CD8-positive, alpha-beta memory T cell (primary cell): ENCODE measurements at regions not wholly inside any gene's neighbourhood (a gene's known extent, or its start where the extent isn't known, plus 50 kb on each side); places are given as distances from the start of the nearest gene placed in this dataset.

Experiments used
- CTCF ChIA-PET: fragments of 350-600 bp; sonication (Branson Sonifier 250); formaldehyde crosslinking; loops from one replicate; lab custom pipeline; 2021; ENCODE audit warnings: antibody characterized with exemption; lab: Charles Lee
- POLR2A ChIA-PET: fragments of 350-600 bp; sonication (Branson Sonifier 250); formaldehyde crosslinking; loops from one replicate; lab custom pipeline; 2021; ENCODE audit warnings: antibody characterized with exemption; lab: Charles Lee
- DNase-seq, 5 donors: peaks; one replicate each; pipeline versions ENCODE4 v3.0.0 to v3.0.0-alpha.2; 2020 to 2022; ENCODE audit warnings: mixed read lengths in 1 of 5
- H3K27ac ChIP-seq: one replicate; pipeline ENCODE4 v1.7.0; 2013; ENCODE audit warnings: low read depth, mild to moderate bottlenecking, low read length, moderate library complexity
- H3K27me3 ChIP-seq: 2 replicates; pipeline ENCODE4 v1.7.0; 2013; ENCODE audit warnings: low read length, mild to moderate bottlenecking; ENCODE audit not compliant: insufficient read depth, poor library complexity, severe bottlenecking
- H3K36me3 ChIP-seq: 2 replicates; pipeline ENCODE4 v1.7.0; 2013; ENCODE audit warnings: mild to moderate bottlenecking, low read length, moderate library complexity; ENCODE audit not compliant: insufficient read depth
- H3K4me1 ChIP-seq: 2 replicates; pipeline ENCODE4 v1.7.0; 2013; ENCODE audit warnings: mild to moderate bottlenecking, low read length, moderate library complexity; ENCODE audit not compliant: insufficient read depth
- H3K4me3 ChIP-seq: 2 replicates; pipeline ENCODE4 v1.7.0; 2013; ENCODE audit warnings: mild to moderate bottlenecking, low read length
- H3K9me3 ChIP-seq: 2 replicates; pipeline ENCODE4 v1.7.0; 2013; ENCODE audit warnings: mild to moderate bottlenecking, low read length
- H3K27ac Mint-ChIP-seq, 8 donors: one replicate each; pipeline ENCODE4 v1.8.0; 2020 to 2021; ENCODE audit warnings: mixed read lengths in 8 of 8, mild to moderate bottlenecking in 6 of 8, inconsistent platforms in 3 of 8, moderate library complexity in 3 of 8
- H3K27me3 Mint-ChIP-seq, 2 donors: one replicate each; pipeline ENCODE4 v1.8.0; 2020 to 2021; ENCODE audit warnings: mixed read lengths in 2 of 2, mild to moderate bottlenecking in 1 of 2, moderate library complexity in 1 of 2
- H3K36me3 Mint-ChIP-seq, 3 donors: one replicate each; pipeline ENCODE4 v1.8.0; 2020 to 2021; ENCODE audit warnings: mixed read lengths in 3 of 3, inconsistent platforms in 1 of 3, mild to moderate bottlenecking in 1 of 3
- H3K4me1 Mint-ChIP-seq, 3 donors: one replicate each; pipeline ENCODE4 v1.8.0; 2020 to 2021; ENCODE audit warnings: mixed read lengths in 3 of 3, inconsistent platforms in 1 of 3, mild to moderate bottlenecking in 1 of 3
- H3K4me3 Mint-ChIP-seq, 7 donors: one replicate each; pipeline ENCODE4 v1.8.0; 2020 to 2021; ENCODE audit warnings: mixed read lengths in 7 of 7, mild to moderate bottlenecking in 6 of 7, moderate library complexity in 4 of 7, inconsistent platforms in 2 of 7
- H3K9me3 Mint-ChIP-seq, 5 donors: one replicate each; pipeline ENCODE4 v1.8.0; 2020 to 2022; ENCODE audit warnings: mixed read lengths in 5 of 5, mild to moderate bottlenecking in 3 of 5, moderate library complexity in 2 of 5, inconsistent platforms in 1 of 5

DNA sequence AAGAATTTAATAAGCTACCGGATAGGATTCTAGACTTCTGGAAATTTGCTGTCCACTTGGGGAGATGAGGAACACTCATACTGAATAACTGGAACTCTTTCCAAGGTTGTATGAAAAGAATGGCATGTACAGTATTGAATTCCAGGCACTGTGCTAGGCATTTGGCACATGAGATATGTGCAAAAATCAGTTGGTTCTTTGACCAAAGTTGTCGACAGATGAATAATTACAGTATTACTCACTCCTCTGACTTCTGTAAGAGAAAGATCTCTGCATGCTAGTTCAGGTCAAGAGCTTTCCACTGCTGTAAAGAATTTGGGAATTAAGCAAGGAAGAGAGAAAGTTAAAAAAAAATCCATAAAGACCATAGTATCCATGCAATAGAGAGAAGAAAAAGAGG is 764.7 kb downstream of the BCL11B start:
- Mint-ChIP-seq H3K27ac (no peak overlapping the region), H3K9me3 (peaks cover 7 to 10% (median 8%) of the 10 kb centered on the region in 5 donors), H3K4me1 (peaks cover under 1 to 7% (median 5%) of the 10 kb centered on the region in 3 donors), H3K4me3 (no peak overlapping the region), H3K36me3 (peaks cover 0 to 21% (median 3%) of the 10 kb centered on the region in 3 donors), H3K27me3 (peaks cover 0 to 2% of the 10 kb centered on the region in 2 donors)
- ChIA-PET CTCF (no interaction called here), POLR2A (no interaction called here)
- H3K27me3 ChIP-seq: no peaks in the 10 kb centered on the region
- H3K4me1 ChIP-seq: peaks cover 5% of the 10 kb centered on the region
- no peak overlapping the region for H3K27ac ChIP-seq
- DNase-seq: no peak
- no peaks in the 10 kb centered on the region for H3K36me3 ChIP-seq
- no peaks in the 10 kb centered on the region for H3K9me3 ChIP-seq
- H3K4me3 ChIP-seq: no peak overlapping the region

DNA sequence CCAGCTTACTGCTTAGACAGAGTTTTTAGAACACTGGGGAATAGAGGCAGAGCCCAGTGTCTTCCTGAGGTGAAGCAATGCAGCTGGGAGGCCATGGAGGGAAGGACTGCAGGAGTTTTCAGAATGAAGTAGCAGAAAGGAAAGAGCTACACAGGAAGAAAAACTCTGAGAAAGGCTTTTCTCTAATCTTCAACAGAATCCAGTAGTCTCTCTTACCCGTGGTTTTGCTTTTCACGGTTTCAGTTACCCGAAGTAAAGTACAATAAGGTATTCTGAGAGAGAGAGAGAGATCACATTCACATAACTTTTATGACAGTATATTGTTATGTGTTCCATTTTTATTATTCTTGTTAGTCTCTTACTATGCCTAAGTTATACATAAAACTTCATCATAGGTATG is 761.6 kb downstream of the BCL11B start:
- peaks cover 0 to 2% of the 10 kb centered on the region in 2 donors for H3K27me3 Mint-ChIP-seq
- ChIA-PET CTCF (no interaction called here), POLR2A (no interaction called here)

DNA sequence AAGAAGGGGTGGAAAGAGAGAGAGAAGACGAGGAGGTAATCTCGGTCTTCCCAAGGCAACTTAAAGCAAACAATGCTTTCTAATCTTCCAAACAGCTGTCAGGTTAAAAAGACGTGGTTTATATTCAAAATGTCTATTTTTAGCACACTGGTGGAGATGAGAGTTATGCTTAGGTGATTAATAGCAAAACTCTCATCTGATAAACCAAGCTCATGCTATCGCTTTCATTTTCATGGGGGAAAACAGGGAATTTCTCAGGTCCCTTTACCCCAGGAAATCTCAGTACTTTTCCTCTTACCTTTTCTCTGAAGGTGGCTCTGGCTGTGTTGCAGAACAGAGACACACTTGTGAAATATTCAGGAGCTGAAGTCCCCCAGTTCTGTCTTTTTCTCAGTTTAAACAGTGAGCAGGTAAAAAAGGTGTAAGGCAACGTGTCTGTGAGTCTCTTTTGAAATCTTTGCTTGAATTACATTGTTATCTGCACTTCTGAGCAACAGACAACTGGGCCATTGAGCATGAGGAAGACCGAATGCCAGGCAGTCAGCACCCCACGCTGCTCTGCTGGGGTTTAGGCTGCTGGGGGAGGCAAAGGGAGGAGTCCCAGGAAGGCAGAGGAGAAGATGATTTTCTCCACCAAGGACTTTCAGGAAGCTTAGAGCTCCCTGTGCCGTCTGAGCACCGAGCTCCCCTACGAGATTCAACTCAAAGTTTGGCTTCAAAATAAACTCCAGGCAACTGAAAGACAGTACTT is 759.3 kb downstream of the BCL11B start:
- peak overlapping the region in 3 of 8 donors; percentile 6 to 61 (median 55) for H3K27ac Mint-ChIP-seq
- H3K36me3 Mint-ChIP-seq: peaks cover 0 to 21% (median 3%) of the 10 kb centered on the region in 3 donors
- no peak for DNase-seq
- Histone ChIP-seq H3K27me3 (no peaks in the 10 kb centered on the region), H3K9me3 (no peaks in the 10 kb centered on the region), H3K4me1 (peaks cover 5% of the 10 kb centered on the region), H3K36me3 (no peaks in the 10 kb centered on the region), H3K4me3 (no peak overlapping the region), H3K27ac (no peak overlapping the region)
- POLR2A ChIA-PET: no interaction called here
- peaks cover 2 to 21% (median 15%) of the 10 kb centered on the region in 3 donors for H3K4me1 Mint-ChIP-seq
- peak overlapping the region in 4 of 7 donors; percentile 12 to 61 (median 46) for H3K4me3 Mint-ChIP-seq
- peaks cover 0 to 9% of the 10 kb centered on the region in 2 donors for H3K27me3 Mint-ChIP-seq
- CTCF ChIA-PET: no interaction called here
- H3K9me3 Mint-ChIP-seq: peaks cover 4 to 10% (median 8%) of the 10 kb centered on the region in 5 donors

More for the DNA sequence above, 761.6 kb downstream of the BCL11B start:
- peaks cover 0 to 25% (median 3%) of the 10 kb centered on the region in 3 donors for H3K36me3 Mint-ChIP-seq
- no peak for DNase-seq
- no peak overlapping the region for H3K4me3 Mint-ChIP-seq
- H3K9me3 ChIP-seq: no peaks in the 10 kb centered on the region
- peaks cover 5% of the 10 kb centered on the region for H3K4me1 ChIP-seq
- peaks cover 4 to 10% (median 8%) of the 10 kb centered on the region in 5 donors for H3K9me3 Mint-ChIP-seq
- no peaks in the 10 kb centered on the region for H3K36me3 ChIP-seq
- no peak overlapping the region for H3K27ac ChIP-seq
- H3K27me3 ChIP-seq: no peaks in the 10 kb centered on the region
- H3K4me1 Mint-ChIP-seq: peaks cover 2 to 21% (median 15%) of the 10 kb centered on the region in 3 donors
- no peak overlapping the region for H3K4me3 ChIP-seq
- no peak overlapping the region for H3K27ac Mint-ChIP-seq

DNA sequence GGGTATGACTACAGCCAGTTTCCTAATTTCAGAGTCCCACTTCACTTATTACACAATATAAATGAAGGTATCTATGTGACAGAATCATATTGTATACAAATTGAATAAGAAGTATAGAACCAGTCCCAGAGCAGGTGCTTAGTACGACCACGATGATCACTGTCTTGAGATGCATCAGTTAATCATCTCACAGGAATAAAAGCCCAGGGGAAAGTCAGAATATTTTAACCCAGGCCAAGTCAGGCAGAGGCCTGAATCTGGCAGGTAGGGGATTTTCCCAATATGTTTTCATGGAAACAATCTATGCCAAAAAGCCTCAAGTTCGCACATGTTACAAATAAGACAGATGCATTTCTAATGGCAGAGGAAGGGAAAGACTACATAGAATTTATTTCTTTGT is 758.4 kb downstream of the BCL11B start:
- no peaks in the 10 kb centered on the region for H3K9me3 ChIP-seq
- Mint-ChIP-seq H3K36me3 (peaks cover 0 to 19% (median 3%) of the 10 kb centered on the region in 3 donors), H3K9me3 (peaks cover 4 to 10% (median 8%) of the 10 kb centered on the region in 5 donors), H3K27me3 (peaks cover 5 to 9% of the 10 kb centered on the region in 2 donors), H3K4me1 (peaks cover 2 to 21% (median 15%) of the 10 kb centered on the region in 3 donors), H3K4me3 (no peak overlapping the region), H3K27ac (no peak overlapping the region)
- peaks cover 5% of the 10 kb centered on the region for H3K4me1 ChIP-seq
- H3K36me3 ChIP-seq: no peaks in the 10 kb centered on the region
- no peaks in the 10 kb centered on the region for H3K27me3 ChIP-seq
- DNase-seq: no peak
- CTCF ChIA-PET: no interaction called here
- no peak overlapping the region for H3K4me3 ChIP-seq
- H3K27ac ChIP-seq: no peak overlapping the region
- POLR2A ChIA-PET: no interaction called here

DNA sequence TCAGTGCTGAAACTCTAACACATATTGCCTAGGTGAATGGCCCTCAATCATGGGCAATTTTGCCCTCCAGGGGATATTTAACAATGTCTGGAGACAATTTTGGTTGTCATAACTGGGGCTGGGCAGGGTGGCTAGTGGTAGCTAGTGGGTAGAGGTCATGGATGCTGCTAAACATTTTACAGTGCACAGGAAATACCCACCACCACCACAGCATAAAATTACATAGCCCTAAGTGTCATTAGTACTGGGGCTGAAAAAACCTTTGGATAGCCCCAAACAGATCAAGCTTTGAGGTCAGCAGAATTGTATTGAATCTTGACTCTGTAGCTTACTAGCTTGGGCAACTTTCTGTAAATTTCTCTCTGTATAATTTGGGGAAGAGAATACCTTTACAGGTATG is 758.0 kb downstream of the BCL11B start:
- peaks cover 0 to 14% (median 3%) of the 10 kb centered on the region in 3 donors for H3K36me3 Mint-ChIP-seq
- peaks cover 2 to 21% (median 15%) of the 10 kb centered on the region in 3 donors for H3K4me1 Mint-ChIP-seq
- Histone ChIP-seq H3K27me3 (no peaks in the 10 kb centered on the region), H3K27ac (no peak overlapping the region), H3K4me3 (no peak overlapping the region), H3K36me3 (no peaks in the 10 kb centered on the region), H3K4me1 (peaks cover 5% of the 10 kb centered on the region), H3K9me3 (no peaks in the 10 kb centered on the region)
- no peak overlapping the region for H3K27ac Mint-ChIP-seq
- peaks cover 4 to 10% (median 8%) of the 10 kb centered on the region in 5 donors for H3K9me3 Mint-ChIP-seq
- no peak overlapping the region for H3K4me3 Mint-ChIP-seq
- ChIA-PET CTCF (no interaction called here), POLR2A (no interaction called here)
- DNase-seq: no peak
- H3K27me3 Mint-ChIP-seq: peaks cover 5 to 7% of the 10 kb centered on the region in 2 donors

DNA sequence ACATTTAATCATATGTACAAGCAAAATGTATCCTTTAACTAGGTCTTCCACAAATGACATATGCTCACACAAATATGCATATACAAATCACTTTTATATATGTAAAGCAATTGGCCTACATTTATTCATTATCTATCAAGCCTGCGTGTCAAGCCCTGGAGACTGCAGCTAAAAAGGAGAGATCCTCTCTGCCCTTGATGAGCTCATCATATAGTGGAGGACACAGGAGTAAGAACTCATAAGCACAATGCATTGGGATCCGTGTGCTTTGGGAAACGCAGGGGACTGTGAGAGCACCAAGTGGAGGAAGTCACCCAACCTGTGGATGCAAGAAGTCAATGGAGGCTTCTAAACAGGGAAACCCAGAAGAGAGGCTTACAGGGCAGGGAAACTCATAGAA is 735.7 kb downstream of the BCL11B start:
- no peak for DNase-seq
- Histone ChIP-seq H3K9me3 (no peaks in the 10 kb centered on the region), H3K27ac (no peak overlapping the region), H3K4me3 (no peak overlapping the region), H3K36me3 (no peaks in the 10 kb centered on the region), H3K4me1 (peaks cover 5% of the 10 kb centered on the region), H3K27me3 (no peaks in the 10 kb centered on the region)
- ChIA-PET POLR2A (no interaction called here), CTCF (no interaction called here)
- no peak overlapping the region for H3K27ac Mint-ChIP-seq
- peaks cover 8 to 23% (median 18%) of the 10 kb centered on the region in 3 donors for H3K4me1 Mint-ChIP-seq
- no peaks in the 10 kb centered on the region for H3K9me3 Mint-ChIP-seq
- no peak overlapping the region for H3K4me3 Mint-ChIP-seq
- peaks cover 0 to 8% (median 0%) of the 10 kb centered on the region in 3 donors for H3K36me3 Mint-ChIP-seq
- H3K27me3 Mint-ChIP-seq: no peaks in the 10 kb centered on the region

DNA sequence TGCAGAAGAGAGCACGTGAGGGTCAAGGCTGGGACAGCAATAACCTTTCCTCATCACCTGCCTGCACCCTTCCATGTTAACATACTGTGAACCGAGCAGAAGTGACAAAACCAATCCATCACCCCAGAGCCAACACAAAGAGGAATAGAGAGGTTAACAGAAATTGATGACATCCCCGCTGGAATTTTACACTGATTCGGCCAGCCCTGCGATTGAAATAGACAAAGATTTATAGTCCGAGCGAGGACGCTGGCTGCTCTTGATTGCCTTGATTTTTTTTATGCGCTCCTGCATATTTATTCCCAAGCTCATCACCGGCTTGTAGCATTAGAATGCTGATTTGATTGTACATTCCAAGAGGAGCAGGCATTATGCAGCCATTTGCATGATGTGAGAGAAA is 729.7 kb downstream of the BCL11B start:
- no peaks in the 10 kb centered on the region for H3K9me3 ChIP-seq
- ChIA-PET POLR2A (interaction anchor here (0.6 kb wide), 1 partner anchor 15 kb away, joined by 3 read pairs; no protein-coding TSS in a partner anchor), CTCF (interaction anchor here (0.9 kb wide), 1 partner anchor 725 kb away, joined by 3 read pairs; no protein-coding TSS in a partner anchor)
- Mint-ChIP-seq H3K9me3 (no peaks in the 10 kb centered on the region), H3K36me3 (no peaks in the 10 kb centered on the region), H3K27me3 (no peaks in the 10 kb centered on the region), H3K4me3 (no peak overlapping the region), H3K4me1 (peaks cover 0 to 5% (median 3%) of the 10 kb centered on the region in 3 donors), H3K27ac (no peak overlapping the region)
- H3K4me3 ChIP-seq: no peak overlapping the region
- no peaks in the 10 kb centered on the region for H3K27me3 ChIP-seq
- no peak for DNase-seq
- no peaks in the 10 kb centered on the region for H3K4me1 ChIP-seq
- no peak overlapping the region for H3K27ac ChIP-seq
- no peaks in the 10 kb centered on the region for H3K36me3 ChIP-seq

DNA sequence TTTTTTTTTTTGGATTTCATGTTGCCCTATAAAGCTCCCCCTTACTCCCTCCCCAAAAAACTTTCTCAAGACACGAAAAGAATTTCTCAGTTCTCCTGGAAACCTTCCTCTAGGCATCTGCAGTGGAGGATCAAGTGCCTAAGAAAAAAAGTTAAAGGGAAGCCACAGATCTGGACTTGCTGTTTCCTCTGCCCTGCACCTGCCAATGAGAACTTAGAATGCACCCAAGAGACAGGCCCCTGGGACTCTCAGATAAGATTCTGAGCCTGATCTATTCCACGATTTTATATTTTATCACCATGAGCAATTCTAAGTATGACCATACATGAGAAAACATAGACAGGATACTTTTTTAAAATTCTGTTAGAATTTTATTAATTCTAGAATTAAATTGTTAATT is 728.9 kb downstream of the BCL11B start:
- Histone ChIP-seq H3K36me3 (no peaks in the 10 kb centered on the region), H3K4me3 (no peak overlapping the region), H3K4me1 (no peaks in the 10 kb centered on the region), H3K9me3 (no peaks in the 10 kb centered on the region), H3K27ac (no peak overlapping the region), H3K27me3 (no peaks in the 10 kb centered on the region)
- H3K4me3 Mint-ChIP-seq: no peak overlapping the region
- peak overlapping the region in 1 of 8 donors; percentile 45 for H3K27ac Mint-ChIP-seq
- ChIA-PET POLR2A (interaction anchor here (0.6 kb wide), 1 partner anchor 15 kb away, joined by 3 read pairs; no protein-coding TSS in a partner anchor), CTCF (interaction anchor here (0.9 kb wide), 1 partner anchor 724 kb away, joined by 3 read pairs; no protein-coding TSS in a partner anchor)
- H3K27me3 Mint-ChIP-seq: peaks cover 0 to 1% of the 10 kb centered on the region in 2 donors
- no peak for DNase-seq
- H3K36me3 Mint-ChIP-seq: no peaks in the 10 kb centered on the region
- no peaks in the 10 kb centered on the region for H3K9me3 Mint-ChIP-seq
- peaks cover 2 to 9% (median 6%) of the 10 kb centered on the region in 3 donors for H3K4me1 Mint-ChIP-seq
